ENCODE measurements at regions not wholly inside any gene's neighbourhood (a gene's known extent, or its start where the extent isn't known, plus 50 kb on each side); places are given as distances from the start of the nearest gene placed in this dataset.

DNA sequence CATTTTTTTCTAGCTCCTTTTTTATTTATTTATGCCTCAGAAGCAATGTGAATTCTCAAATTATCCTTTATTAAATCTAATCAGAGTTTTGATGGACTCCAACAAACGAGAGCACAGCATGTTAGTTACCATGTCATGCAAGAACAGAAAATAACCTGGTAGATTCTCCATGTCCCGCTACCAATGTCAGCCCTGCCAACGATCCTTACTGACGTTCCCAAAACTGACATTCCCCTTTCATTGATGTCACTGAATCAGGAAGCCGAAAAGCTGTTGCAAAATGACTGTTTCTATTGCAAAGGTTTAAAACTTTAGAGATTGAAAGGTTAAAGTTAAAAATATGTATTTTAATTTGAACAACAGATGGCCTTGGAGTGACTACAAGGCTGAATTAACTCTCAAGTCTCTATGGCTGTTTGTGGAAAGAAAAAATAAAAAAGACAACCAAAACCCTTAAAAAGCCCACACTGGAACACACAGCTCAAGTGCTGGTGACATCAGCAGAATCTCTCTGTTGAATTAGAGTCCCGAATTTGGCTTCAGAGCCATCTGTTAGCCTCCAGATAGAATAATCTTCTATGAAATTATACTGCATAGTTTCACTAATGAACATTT, 96.8 kb downstream of the BDNF start:
- no peak for TF ChIP-seq POLR2A (IDR thresholded peaks at IDR 0.05; ENCODE audit: low read depth, low read length)
- TF ChIP-seq, protein P1, sequence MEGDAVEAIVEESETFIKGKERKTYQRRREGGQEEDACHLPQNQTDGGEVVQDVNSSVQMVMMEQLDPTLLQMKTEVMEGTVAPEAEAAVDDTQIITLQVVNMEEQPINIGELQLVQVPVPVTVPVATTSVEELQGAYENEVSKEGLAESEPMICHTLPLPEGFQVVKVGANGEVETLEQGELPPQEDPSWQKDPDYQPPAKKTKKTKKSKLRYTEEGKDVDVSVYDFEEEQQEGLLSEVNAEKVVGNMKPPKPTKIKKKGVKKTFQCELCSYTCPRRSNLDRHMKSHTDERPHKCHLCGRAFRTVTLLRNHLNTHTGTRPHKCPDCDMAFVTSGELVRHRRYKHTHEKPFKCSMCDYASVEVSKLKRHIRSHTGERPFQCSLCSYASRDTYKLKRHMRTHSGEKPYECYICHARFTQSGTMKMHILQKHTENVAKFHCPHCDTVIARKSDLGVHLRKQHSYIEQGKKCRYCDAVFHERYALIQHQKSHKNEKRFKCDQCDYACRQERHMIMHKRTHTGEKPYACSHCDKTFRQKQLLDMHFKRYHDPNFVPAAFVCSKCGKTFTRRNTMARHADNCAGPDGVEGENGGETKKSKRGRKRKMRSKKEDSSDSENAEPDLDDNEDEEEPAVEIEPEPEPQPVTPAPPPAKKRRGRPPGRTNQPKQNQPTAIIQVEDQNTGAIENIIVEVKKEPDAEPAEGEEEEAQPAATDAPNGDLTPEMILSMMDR (IDR thresholded peaks at IDR 0.05; ENCODE audit: extremely low read depth in 1 of 2, insufficient read depth in 1 of 2, low read depth in 1 of 2, low read length in 2 of 2), result no peak
- TF ChIP-seq MYC (IDR thresholded peaks at IDR 0.05; ENCODE audit: low read depth, low read length), result no peak
- TF ChIP-seq POLR2AphosphoS5 (IDR thresholded peaks at IDR 0.05; ENCODE audit: insufficient read depth, low read depth, low read length), result no peak

Measured in endothelial cell of umbilical vein (primary cell).